Transverse colon (tissue), 4 donors: ENCODE measurements at regions not wholly inside any gene's neighbourhood (a gene's known extent, or its start where the extent isn't known, plus 50 kb on each side); places are given as distances from the start of the nearest gene placed in this dataset.

Source experiments
- DNase-seq: peaks from one replicate; pipeline ENCODE4 v3.0.0-alpha.2; 2019
- H3K27ac ChIP-seq, 4 donors: fragments of 200-600 bp; sonication (generic); 2 replicates each; pipeline ENCODE4 v1.5.1; 2016 to 2018; ENCODE audit warnings: inconsistent platforms in 4 of 4
- H3K27me3 ChIP-seq: fragments of 200-600 bp; sonication (generic); 2 replicates; pipeline ENCODE4 v1.5.1; 2017; ENCODE audit warnings: inconsistent platforms
- H3K36me3 ChIP-seq, 4 donors: fragments of 200-600 bp; sonication (generic); 2 replicates each; pipeline ENCODE4 v1.5.1; 2017 to 2019; ENCODE audit warnings: inconsistent platforms in 4 of 4
- H3K4me1 ChIP-seq, 4 donors: fragments of 200-600 bp; sonication (generic); 2 replicates each; pipeline ENCODE4 v1.5.1; 2017 to 2020; ENCODE audit warnings: inconsistent platforms in 4 of 4
- H3K4me3 ChIP-seq, 4 donors: fragments of 200-600 bp; sonication (generic); 1 replicate in 1 of 4; 2 replicates in 3 of 4; pipeline versions ENCODE4 v1.5.1 to v1.6.1; 2017 to 2019; ENCODE audit warnings: inconsistent platforms in 4 of 4
- H3K9me3 ChIP-seq, 2 donors: fragments of 200-600 bp; sonication (generic); 2 replicates each; pipeline ENCODE4 v1.5.1; 2017 to 2019; ENCODE audit warnings: inconsistent platforms in 2 of 2
- EP300 ChIP-seq: sonication (generic); formaldehyde crosslinking; IDR thresholded peaks from one replicate; pipeline ENCODE4 v1.6.1; 2017; ENCODE audit warnings: antibody characterized with exemption, low read depth
- POLR2A ChIP-seq: fragments of 450-650 bp; IDR thresholded peaks from one replicate; pipeline ENCODE4 v1.6.1; 2016; ENCODE audit warnings: antibody characterized with exemption, mild to moderate bottlenecking, moderate library complexity
- POLR2AphosphoS5 ChIP-seq, 3 donors: sonication (generic); formaldehyde crosslinking; IDR thresholded peaks; one replicate each; pipeline ENCODE4 v1.6.1; 2016; ENCODE audit warnings: antibody characterized with exemption in 3 of 3
- WGBS, 2 donors: methylation state at CpG; one replicate each; pipeline ENCODE4 v1.1.5; 2018; ENCODE audit warnings: low coverage in 1 of 2; 5-methylcytosine and 5-hydroxymethylcytosine counted together
- in situ Hi-C, 4 donors: fragments of 200-750 bp; cut with MboI; loops; one replicate each; pipeline versions ENCODE4 v1.15.0 to v1.15.1; 2017; ENCODE audit warnings: low sequenced_read_pairs in 3 of 4, low pct_ligation_motif_present in 1 of 4, low pct_unique_long_range_greater_than_20kb in 1 of 4
- intact Hi-C: fragments of 100-400 bp; cut with DNase I; formaldehyde crosslinking; loops from one replicate; pipeline ENCODE4 v1.15.1; 2023; ENCODE audit warnings: low total_unique reads
- TF ChIP-seq, protein P1 (sequence below), 5 experiments: fragments of 200-600 bp in 3 of 5; fragments of 450-650 bp in 2 of 5; sonication (generic) in 3 of 5; IDR thresholded peaks; 1 replicate in 2 of 5; 2 replicates in 3 of 5; pipeline ENCODE4 v1.5.1; 2016 to 2017; ENCODE audit warnings: antibody characterized with exemption in 5 of 5, inconsistent platforms in 3 of 5, mild to moderate bottlenecking in 2 of 5, moderate library complexity in 1 of 5

DNA sequence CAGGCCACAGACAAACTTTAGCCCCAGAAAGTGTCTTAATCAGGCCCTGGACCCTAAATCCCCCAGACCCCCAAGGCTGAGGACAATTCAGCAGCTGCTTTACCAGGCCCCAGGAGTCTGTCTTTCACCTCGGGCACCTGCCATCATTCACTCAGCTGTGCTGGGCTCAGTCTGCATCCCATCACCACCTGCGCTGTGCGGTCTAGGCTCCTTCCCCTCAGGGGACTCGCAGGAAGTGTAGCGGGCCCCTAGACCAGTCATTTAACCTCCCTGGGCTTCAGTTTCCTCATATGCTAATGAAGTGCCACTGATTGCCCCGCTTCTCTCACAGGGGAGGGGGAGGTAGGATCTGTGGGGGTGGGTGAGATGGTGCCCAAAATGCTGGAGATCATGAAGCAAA, 76.4 kb upstream of the ZMIZ1 start:
- no peak for DNase-seq
- H3K27me3 ChIP-seq: no peaks in the 10 kb centered on the region
- no peaks in the 10 kb centered on the region for H3K4me1 ChIP-seq
- H3K36me3 ChIP-seq: no peaks in the 10 kb centered on the region
- H3K9me3 ChIP-seq: no peaks in the 10 kb centered on the region
- 86% methylated on average over 6 of the region's 6 CpGs; no CpG with 5 or more reads in 1 of the 2 donors for WGBS, 2 donors
- no peak overlapping the region for H3K27ac ChIP-seq
- no peak for TF ChIP-seq EP300
- TF ChIP-seq POLR2A: no peak
- TF ChIP-seq, protein P1, sequence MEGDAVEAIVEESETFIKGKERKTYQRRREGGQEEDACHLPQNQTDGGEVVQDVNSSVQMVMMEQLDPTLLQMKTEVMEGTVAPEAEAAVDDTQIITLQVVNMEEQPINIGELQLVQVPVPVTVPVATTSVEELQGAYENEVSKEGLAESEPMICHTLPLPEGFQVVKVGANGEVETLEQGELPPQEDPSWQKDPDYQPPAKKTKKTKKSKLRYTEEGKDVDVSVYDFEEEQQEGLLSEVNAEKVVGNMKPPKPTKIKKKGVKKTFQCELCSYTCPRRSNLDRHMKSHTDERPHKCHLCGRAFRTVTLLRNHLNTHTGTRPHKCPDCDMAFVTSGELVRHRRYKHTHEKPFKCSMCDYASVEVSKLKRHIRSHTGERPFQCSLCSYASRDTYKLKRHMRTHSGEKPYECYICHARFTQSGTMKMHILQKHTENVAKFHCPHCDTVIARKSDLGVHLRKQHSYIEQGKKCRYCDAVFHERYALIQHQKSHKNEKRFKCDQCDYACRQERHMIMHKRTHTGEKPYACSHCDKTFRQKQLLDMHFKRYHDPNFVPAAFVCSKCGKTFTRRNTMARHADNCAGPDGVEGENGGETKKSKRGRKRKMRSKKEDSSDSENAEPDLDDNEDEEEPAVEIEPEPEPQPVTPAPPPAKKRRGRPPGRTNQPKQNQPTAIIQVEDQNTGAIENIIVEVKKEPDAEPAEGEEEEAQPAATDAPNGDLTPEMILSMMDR (IDR thresholded peaks at IDR 0.05): no peak
- TF ChIP-seq POLR2AphosphoS5 (IDR thresholded peaks at IDR 0.05): no peak
- in situ Hi-C loops: no loop called here
- intact Hi-C loops: no loop called here
- no peak overlapping the region for H3K4me3 ChIP-seq

DNA sequence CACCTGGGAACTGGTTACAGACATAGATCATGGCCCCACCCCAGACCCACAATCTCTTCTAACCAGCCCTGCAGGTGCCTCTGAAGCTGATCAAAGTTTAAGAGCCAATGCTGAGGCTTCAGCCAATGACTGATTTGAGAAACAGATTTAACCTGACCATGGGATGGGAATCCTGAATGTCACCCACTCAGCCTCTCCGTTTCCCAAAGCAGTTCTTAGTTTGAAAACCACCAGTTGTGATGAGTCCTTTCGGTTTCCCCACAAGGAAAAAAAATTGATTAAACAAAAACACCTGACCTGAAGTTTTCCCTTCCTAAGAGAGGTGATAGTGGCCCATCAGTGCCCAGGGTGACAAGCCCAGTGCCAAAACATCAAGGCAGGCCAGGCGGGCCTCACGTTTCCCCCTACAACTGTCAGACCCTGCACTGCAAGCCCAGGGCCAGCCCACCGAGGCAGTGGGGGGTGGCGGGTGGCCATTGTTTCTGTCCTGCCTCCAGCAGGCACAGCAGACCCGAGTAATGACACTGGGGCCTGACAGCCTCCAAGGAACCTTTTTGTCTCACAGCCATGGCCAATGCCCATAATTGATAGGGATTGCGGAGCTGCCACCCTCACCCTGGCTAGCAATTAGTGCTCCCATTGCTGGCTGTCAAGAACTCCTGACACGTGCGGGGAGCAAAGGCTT, 75.4 kb upstream of the ZMIZ1 start:
- Histone ChIP-seq H3K4me3 (no peak overlapping the region), H3K36me3 (no peaks in the 10 kb centered on the region), H3K9me3 (no peaks in the 10 kb centered on the region), H3K4me1 (peaks cover 0 to 6% (median 0%) of the 10 kb centered on the region in 4 donors), H3K27me3 (no peaks in the 10 kb centered on the region), H3K27ac (no peak overlapping the region)
- no peak for DNase-seq
- in situ Hi-C loops: no loop called here
- intact Hi-C loops: no loop called here
- no peak for TF ChIP-seq POLR2AphosphoS5 (IDR thresholded peaks at IDR 0.05)
- no peak for TF ChIP-seq POLR2A
- 90% methylated on average over 10 of the region's 10 CpGs; no CpG with 5 or more reads in 1 of the 2 donors for WGBS, 2 donors

DNA sequence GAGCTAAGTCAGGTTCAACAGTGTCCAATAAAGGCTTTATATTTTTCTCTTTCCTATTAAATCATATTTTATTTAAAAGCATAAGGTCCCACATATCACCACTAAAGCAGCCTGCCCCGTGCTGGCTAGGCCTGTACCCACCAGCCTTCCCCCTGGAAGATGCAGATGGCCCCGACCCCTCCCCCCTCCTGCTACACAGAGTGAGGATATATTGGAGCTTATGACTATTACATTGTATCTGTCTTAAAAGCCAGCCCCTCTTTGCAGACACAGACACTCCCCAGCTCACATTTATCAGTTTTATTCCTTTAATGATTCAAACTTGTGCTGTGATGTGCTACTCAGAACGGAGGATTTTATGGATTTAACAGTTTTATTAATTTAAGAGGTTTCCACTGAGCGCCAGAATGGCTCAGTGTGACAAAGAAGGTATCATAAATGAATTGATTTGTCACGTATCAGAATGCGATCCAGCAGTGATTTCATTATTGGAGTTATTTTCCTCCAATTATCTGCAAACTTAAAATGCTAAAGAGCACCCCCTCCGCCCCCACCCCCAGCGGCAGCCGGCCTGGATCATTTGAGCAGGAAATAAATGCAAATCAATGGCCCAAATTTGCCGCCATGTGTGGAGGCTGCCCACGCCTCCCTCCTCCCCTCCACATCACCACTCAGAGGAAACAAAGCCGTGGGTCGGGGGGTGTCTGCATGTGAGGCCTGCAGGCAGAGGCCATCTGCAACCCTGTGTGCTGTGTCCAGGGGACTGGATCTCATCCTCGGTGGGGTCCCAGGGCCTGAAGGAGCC, 72.6 kb upstream of the ZMIZ1 start:
- in situ Hi-C loops: no loop called here
- WGBS, 2 donors: 80 to 87% methylated on average over 9 to 14 of the region's 14 CpGs
- no peak for DNase-seq

DNA sequence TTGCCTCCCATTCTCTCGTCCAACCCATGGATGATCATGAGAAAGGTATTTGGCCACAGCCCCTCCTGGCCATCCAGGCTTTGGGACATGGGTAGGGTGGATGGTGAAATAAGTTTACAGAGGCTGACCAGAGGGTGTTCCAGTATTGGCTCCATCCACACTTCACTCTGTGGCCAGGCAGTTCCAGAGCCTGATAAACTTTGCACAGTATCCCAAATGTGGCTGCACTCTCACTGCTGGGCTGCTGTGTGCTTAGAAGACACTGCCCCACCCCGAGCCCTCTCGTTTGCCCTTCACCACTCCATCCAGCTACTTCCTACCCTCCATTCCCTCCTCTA, 72.0 kb upstream of the ZMIZ1 start:
- WGBS, 2 donors: 80% methylated on average over 3 of the region's 3 CpGs; no CpG with 5 or more reads in 1 of the 2 donors

More for the DNA sequence above, 72.6 kb upstream of the ZMIZ1 start:
- Histone ChIP-seq H3K9me3 (no peaks in the 10 kb centered on the region), H3K4me3 (no peak overlapping the region), H3K27ac (no peak overlapping the region), H3K4me1 (peaks cover 0 to 6% (median 0%) of the 10 kb centered on the region in 4 donors), H3K36me3 (no peaks in the 10 kb centered on the region), H3K27me3 (no peaks in the 10 kb centered on the region)
- intact Hi-C loops: no loop called here
- TF ChIP-seq POLR2AphosphoS5 (IDR thresholded peaks at IDR 0.05) (no peak), EP300 (no peak), POLR2A (no peak)
- TF ChIP-seq, protein P1 (IDR thresholded peaks at IDR 0.05): no peak

More for the DNA sequence above, 72.0 kb upstream of the ZMIZ1 start:
- H3K4me3 ChIP-seq: no peak overlapping the region
- no peaks in the 10 kb centered on the region for H3K27me3 ChIP-seq
- H3K27ac ChIP-seq: no peak overlapping the region
- no peak for DNase-seq
- intact Hi-C loops (no loop called here), in situ Hi-C loops (no loop called here)
- H3K4me1 ChIP-seq: peaks cover 0 to 6% (median 0%) of the 10 kb centered on the region in 4 donors
- TF ChIP-seq POLR2A (no peak), EP300 (no peak), POLR2AphosphoS5 (IDR thresholded peaks at IDR 0.05) (no peak)
- TF ChIP-seq, protein P1 (IDR thresholded peaks at IDR 0.05): no peak
- no peaks in the 10 kb centered on the region for H3K9me3 ChIP-seq
- no peaks in the 10 kb centered on the region for H3K36me3 ChIP-seq
